ENCODE measurements at regions not wholly inside any gene's neighbourhood (a gene's known extent, or its start where the extent isn't known, plus 50 kb on each side); places are given as distances from the start of the nearest gene placed in this dataset.
"Not testable (repeated sequence)": the region's sequence is repeated elsewhere in the genome, so short reads cannot be mapped to it uniquely, and the experiment has no call there.

GRCh38 chr7:93027044-93027443 is 90.7 kb downstream of the SAMD9 start:
- Mint-ChIP-seq H3K4me1 (ENCODE audit: insufficient read depth, unreplicated experiment) (peaks cover 7% of the 10 kb centered on the region), H3K27ac (ENCODE audit: low read depth, unreplicated experiment) (no peak overlapping the region), H3K9me3 (ENCODE audit: unreplicated experiment) (peaks cover 6% of the 10 kb centered on the region), H3K36me3 (ENCODE audit: insufficient read depth, unreplicated experiment) (no peaks in the 10 kb centered on the region), H3K4me3 (ENCODE audit: unreplicated experiment) (no peak overlapping the region), H3K27me3 (ENCODE audit: insufficient read depth, unreplicated experiment) (no peaks in the 10 kb centered on the region)
- no peak for DNase-seq (ENCODE audit: unreplicated experiment)
- CTCF ChIA-PET: no interaction called here
- no peak for TF ChIP-seq CTCF (IDR thresholded peaks at IDR 0.05; ENCODE audit: unreplicated experiment)
- POLR2A ChIA-PET: interaction anchor here (0.9 kb wide), 1 partner anchor 11 kb away, joined by 3 read pairs; no protein-coding TSS in a partner anchor
- BruUV-seq (replicated peaks): no TSS peak
- intact Hi-C loops (cut with micrococcal nuclease): no loop called here

- CTCF ChIA-PET: no interaction called here
- Mint-ChIP-seq H3K4me1 (ENCODE audit: insufficient read depth, unreplicated experiment) (peaks cover 7% of the 10 kb centered on the region), H3K36me3 (ENCODE audit: insufficient read depth, unreplicated experiment) (no peaks in the 10 kb centered on the region), H3K4me3 (ENCODE audit: unreplicated experiment) (no peak overlapping the region), H3K27ac (ENCODE audit: low read depth, unreplicated experiment) (no peak overlapping the region), H3K9me3 (ENCODE audit: unreplicated experiment) (peaks cover 6% of the 10 kb centered on the region), H3K27me3 (ENCODE audit: insufficient read depth, unreplicated experiment) (no peaks in the 10 kb centered on the region)
- intact Hi-C loops (cut with micrococcal nuclease): no loop called here
- BruUV-seq (replicated peaks): no TSS peak
- DNase-seq (ENCODE audit: unreplicated experiment): no peak
- POLR2A ChIA-PET: interaction anchor here (0.9 kb wide), 1 partner anchor 12 kb away, joined by 3 read pairs; no protein-coding TSS in a partner anchor
- no peak for TF ChIP-seq CTCF (IDR thresholded peaks at IDR 0.05; ENCODE audit: unreplicated experiment)
Measured at GRCh38 chr7:93026425-93026824, 91.4 kb downstream of the SAMD9 start.

DNA sequence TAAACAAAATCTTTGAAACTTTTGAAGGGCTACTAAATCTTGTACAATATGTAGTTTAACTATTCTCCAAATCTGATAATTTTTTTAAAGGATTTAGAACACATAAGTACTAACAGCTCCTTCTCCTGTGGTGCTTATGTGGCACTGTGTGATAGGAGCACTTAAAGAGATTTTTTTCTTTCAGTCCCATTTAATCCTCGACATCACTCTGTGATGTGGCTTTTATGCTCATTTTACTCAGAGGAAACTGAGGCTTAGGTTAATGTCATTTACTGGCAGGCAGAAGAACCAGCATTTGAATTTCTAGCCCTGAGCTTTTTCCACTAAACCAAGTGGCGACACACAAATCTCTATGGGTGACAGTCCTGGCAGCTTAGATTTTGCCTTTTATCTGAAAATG is 92.4 kb downstream of the SAMD9 start:
- H3K4me1 Mint-ChIP-seq (ENCODE audit: insufficient read depth, unreplicated experiment): peaks cover 7% of the 10 kb centered on the region
- H3K4me3 Mint-ChIP-seq (ENCODE audit: unreplicated experiment): no peak overlapping the region
- no peak for TF ChIP-seq CTCF (IDR thresholded peaks at IDR 0.05; ENCODE audit: unreplicated experiment)
- H3K9me3 Mint-ChIP-seq (ENCODE audit: unreplicated experiment): peaks cover 6% of the 10 kb centered on the region
- no peak for DNase-seq (ENCODE audit: unreplicated experiment)
- ChIA-PET CTCF (no interaction called here), POLR2A (interaction anchor here (0.8 kb wide), 1 partner anchor 12 kb away, joined by 3 read pairs; no protein-coding TSS in a partner anchor)
- intact Hi-C loops (cut with micrococcal nuclease): no loop called here
- H3K27me3 Mint-ChIP-seq (ENCODE audit: insufficient read depth, unreplicated experiment): no peaks in the 10 kb centered on the region
- H3K36me3 Mint-ChIP-seq (ENCODE audit: insufficient read depth, unreplicated experiment): no peaks in the 10 kb centered on the region
- BruUV-seq (replicated peaks): no TSS peak
- H3K27ac Mint-ChIP-seq (ENCODE audit: low read depth, unreplicated experiment): no peak overlapping the region

DNA sequence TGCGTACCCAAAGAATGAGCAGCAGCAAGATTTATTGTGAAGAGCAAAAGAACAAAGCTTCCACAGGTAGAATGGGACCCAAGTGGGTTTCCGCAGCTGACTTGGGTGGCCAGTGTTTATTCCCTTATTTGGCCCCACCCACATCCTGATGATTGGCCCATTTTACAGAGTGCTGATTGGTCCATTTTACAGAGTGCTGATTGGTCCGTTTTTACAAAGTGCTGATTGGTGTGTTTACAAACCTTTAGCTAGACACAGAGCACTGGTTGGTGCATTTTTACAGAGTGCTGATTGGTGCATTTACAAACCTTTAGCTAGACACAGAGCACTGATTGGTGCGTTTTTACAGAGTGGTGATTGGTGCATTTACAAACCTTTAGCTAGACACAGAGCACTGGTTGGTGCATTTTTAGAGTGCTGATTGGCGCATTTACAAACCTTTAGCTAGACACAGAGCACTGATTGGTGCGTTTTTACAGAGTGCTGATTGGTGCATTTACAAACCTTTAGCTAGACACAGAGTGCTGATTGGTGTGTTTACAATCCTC is 94.8 kb downstream of the SAMD9 start:
- H3K4me3 Mint-ChIP-seq (ENCODE audit: unreplicated experiment); H3K4me1 Mint-ChIP-seq (ENCODE audit: insufficient read depth, unreplicated experiment); H3K36me3 Mint-ChIP-seq (ENCODE audit: insufficient read depth, unreplicated experiment); BruUV-seq (replicated peaks); intact Hi-C loops (cut with micrococcal nuclease); H3K27ac Mint-ChIP-seq (ENCODE audit: low read depth, unreplicated experiment); DNase-seq (ENCODE audit: unreplicated experiment); H3K9me3 Mint-ChIP-seq (ENCODE audit: unreplicated experiment); H3K27me3 Mint-ChIP-seq (ENCODE audit: insufficient read depth, unreplicated experiment): not testable (repeated sequence)
- CTCF ChIA-PET: interaction anchor here (0.8 to 1.0 kb wide), 2 partner anchors 18 to 370 kb away, joined by 3 read pairs; no protein-coding TSS in a partner anchor
- POLR2A ChIA-PET: interaction anchor here (0.7 kb wide), 1 partner anchor 10 kb away, joined by 4 read pairs; no protein-coding TSS in a partner anchor

Data from MCF 10A (cell line).